Colonic mucosa (tissue), 4 donors: ENCODE measurements at regions not wholly inside any gene's neighbourhood (a gene's known extent, or its start where the extent isn't known, plus 50 kb on each side); places are given as distances from the start of the nearest gene placed in this dataset.
"Not testable (repeated sequence)": the region's sequence is repeated elsewhere in the genome, so short reads cannot be mapped to it uniquely, and the experiment has no call there.

Experiments used
- DNase-seq: peaks from one replicate; pipeline ENCODE4 v3.0.0-alpha.2; 2020
- H3K27ac ChIP-seq: fragments of 200-600 bp; one replicate; pipeline ENCODE4 v1.8.0; 2021
- H3K27me3 ChIP-seq: fragments of 200-600 bp; one replicate; pipeline ENCODE4 v1.8.0; 2021
- H3K36me3 ChIP-seq: fragments of 200-600 bp; one replicate; pipeline ENCODE4 v1.8.0; 2021
- H3K4me1 ChIP-seq: fragments of 200-600 bp; one replicate; pipeline ENCODE4 v1.8.0; 2021; ENCODE audit warnings: mild to moderate bottlenecking
- H3K4me3 ChIP-seq: fragments of 200-600 bp; one replicate; pipeline ENCODE4 v1.8.0; 2021
- H3K9ac ChIP-seq, 2 donors: one replicate each; pipeline ENCODE4 v1.7.0; 2013; ENCODE audit warnings: control low read depth in 2 of 2, low read depth in 2 of 2, low read length in 2 of 2
- H3K9me3 ChIP-seq: fragments of 200-600 bp; one replicate; pipeline ENCODE4 v1.8.0; 2021
- CTCF ChIP-seq: fragments of 200-600 bp; IDR thresholded peaks from one replicate; pipeline ENCODE4 v1.8.0; 2022; ENCODE audit warnings: antibody characterized with exemption, mild to moderate bottlenecking
- intact Hi-C: fragments of 100-400 bp; cut with DNase I; formaldehyde crosslinking; loops from one replicate; pipeline ENCODE4 v1.14.1; 2022
- donor health status: healthy.
- donor health status: DM: no; HTN: no; CAD: no.
- donor health status: DM: no; HTN: no; CAD: no.

GRCh38 chrX:139156356-139156755 is 374.2 kb upstream of the F9 start:
- no peaks in the 10 kb centered on the region for H3K4me1 ChIP-seq
- H3K9me3 ChIP-seq: no peaks in the 10 kb centered on the region
- no peak overlapping the region for H3K9ac ChIP-seq
- no peak for TF ChIP-seq CTCF
- H3K27ac ChIP-seq: no peak overlapping the region
- H3K36me3 ChIP-seq: no peaks in the 10 kb centered on the region
- H3K27me3 ChIP-seq: no peaks in the 10 kb centered on the region
- intact Hi-C loops: no loop called here
- no peak for DNase-seq
- no peak overlapping the region for H3K4me3 ChIP-seq

GRCh38 chrX:139146625-139147024 is 383.9 kb upstream of the F9 start:
- H3K27ac ChIP-seq, intact Hi-C loops, H3K36me3 ChIP-seq, H3K4me1 ChIP-seq, DNase-seq, H3K27me3 ChIP-seq, H3K4me3 ChIP-seq, H3K9me3 ChIP-seq, H3K9ac ChIP-seq: not testable (repeated sequence)

GRCh38 chrX:139141370-139141769 is 389.2 kb upstream of the F9 start:
- Histone ChIP-seq H3K9ac (no peak overlapping the region), H3K4me1 (no peaks in the 10 kb centered on the region)
- intact Hi-C loops: no loop called here

DNA sequence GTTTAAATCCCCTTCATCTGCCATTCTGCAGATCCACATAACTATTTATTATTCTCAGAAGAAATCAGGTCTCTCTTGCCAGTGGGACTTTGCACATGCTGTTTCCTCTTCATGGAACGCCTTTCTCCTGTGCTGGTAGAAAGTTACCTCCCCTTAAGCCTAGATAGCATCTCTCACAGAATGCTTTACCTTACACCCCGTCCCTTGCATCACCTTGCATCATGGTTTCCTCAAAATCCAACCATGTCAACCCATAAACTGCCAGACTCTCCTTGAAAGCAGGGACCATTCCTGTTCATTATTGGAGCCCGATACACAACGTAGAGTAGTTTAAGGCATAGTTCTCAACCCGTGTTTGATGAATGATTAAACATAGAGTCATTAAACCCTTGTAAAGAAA is 396.2 kb upstream of the F9 start:
- H3K36me3 ChIP-seq: no peaks in the 10 kb centered on the region
- H3K4me1 ChIP-seq: no peaks in the 10 kb centered on the region
- intact Hi-C loops: no loop called here
- H3K27me3 ChIP-seq: no peaks in the 10 kb centered on the region
- no peak overlapping the region for H3K27ac ChIP-seq
- no peak for DNase-seq
- H3K9me3 ChIP-seq: no peaks in the 10 kb centered on the region
- H3K9ac ChIP-seq: no peak overlapping the region
- H3K4me3 ChIP-seq: no peak overlapping the region
- no peak for TF ChIP-seq CTCF

More at GRCh38 chrX:139141370-139141769, 389.2 kb upstream of the F9 start:
- H3K4me3 ChIP-seq: no peak overlapping the region
- no peaks in the 10 kb centered on the region for H3K9me3 ChIP-seq
- H3K27me3 ChIP-seq: no peaks in the 10 kb centered on the region
- H3K36me3 ChIP-seq: no peaks in the 10 kb centered on the region
- H3K27ac ChIP-seq: no peak overlapping the region
- TF ChIP-seq CTCF: no peak
- DNase-seq: no peak

DNA sequence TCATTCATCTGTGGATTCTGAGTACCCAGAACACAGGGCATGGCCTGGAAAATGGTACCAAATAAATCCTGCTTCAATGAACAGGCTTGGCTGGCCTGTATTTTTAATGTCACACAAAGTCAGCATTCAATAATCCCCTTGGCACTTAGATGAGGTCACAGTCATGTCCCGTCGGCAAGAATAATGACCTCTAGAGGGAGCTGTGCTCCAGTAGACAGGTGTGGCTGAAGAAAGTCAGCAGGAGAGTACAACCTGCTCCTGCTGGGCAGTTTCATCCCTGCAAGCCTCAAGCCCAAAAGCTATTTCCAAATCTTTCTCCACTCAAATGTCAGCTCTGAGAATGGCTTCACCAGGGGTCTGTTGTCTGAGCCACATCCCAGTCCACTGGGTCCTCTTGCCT is 404.0 kb upstream of the F9 start:
- TF ChIP-seq CTCF: peak; percentile 46
- no peaks in the 10 kb centered on the region for H3K27me3 ChIP-seq
- peak; percentile 21 for DNase-seq
- no peak overlapping the region for H3K9ac ChIP-seq
- intact Hi-C loops: loop anchor here (5.0 kb wide), 1 partner anchor 431 kb away; no protein-coding TSS in a partner anchor
- no peaks in the 10 kb centered on the region for H3K36me3 ChIP-seq
- no peak overlapping the region for H3K4me3 ChIP-seq
- no peaks in the 10 kb centered on the region for H3K9me3 ChIP-seq
- H3K4me1 ChIP-seq: no peaks in the 10 kb centered on the region
- no peak overlapping the region for H3K27ac ChIP-seq

DNA sequence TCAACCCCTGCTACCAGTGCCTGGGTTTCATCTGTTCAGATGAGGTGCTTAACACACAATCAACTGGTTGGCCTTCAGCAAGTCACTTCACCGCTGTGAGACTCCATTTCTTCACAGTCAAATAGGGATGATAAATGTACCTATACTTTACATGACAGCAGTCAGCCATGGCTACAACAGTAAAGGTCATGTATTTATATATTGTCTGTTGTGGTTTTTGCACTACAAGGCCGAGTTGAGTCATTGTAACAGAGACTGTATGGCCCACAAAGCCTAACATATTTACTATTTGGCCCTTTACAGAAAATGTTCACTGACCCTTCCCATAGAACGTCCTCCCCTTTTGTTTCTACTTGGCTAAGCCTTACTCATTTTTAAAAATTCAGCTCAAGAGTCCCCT is 404.6 kb upstream of the F9 start:
- Histone ChIP-seq H3K4me1 (no peaks in the 10 kb centered on the region), H3K9ac (no peak overlapping the region), H3K36me3 (no peaks in the 10 kb centered on the region), H3K4me3 (no peak overlapping the region), H3K27ac (no peak overlapping the region), H3K27me3 (no peaks in the 10 kb centered on the region), H3K9me3 (no peaks in the 10 kb centered on the region)
- no peak for DNase-seq
- TF ChIP-seq CTCF: no peak
- intact Hi-C loops: loop anchor here (5.0 kb wide), 1 partner anchor 431 kb away; no protein-coding TSS in a partner anchor
